GM19372 (cell line): ENCODE measurements at regions not wholly inside any gene's neighbourhood (a gene's known extent, or its start where the extent isn't known, plus 50 kb on each side); places are given as distances from the start of the nearest gene placed in this dataset.

Experiments
- ATAC-seq: cut with Tn5 transposase; IDR thresholded peaks from one replicate; pipeline ENCODE4 v1.9.1; 2021; ENCODE audit warnings: mild to moderate bottlenecking, low read depth, moderate library complexity; ENCODE audit not compliant: unreplicated experiment

- ATAC-seq, result no peak
Measured at GRCh38 chr13:95492044-95492801, 60.3 kb upstream of the CLDN10 start.

DNA sequence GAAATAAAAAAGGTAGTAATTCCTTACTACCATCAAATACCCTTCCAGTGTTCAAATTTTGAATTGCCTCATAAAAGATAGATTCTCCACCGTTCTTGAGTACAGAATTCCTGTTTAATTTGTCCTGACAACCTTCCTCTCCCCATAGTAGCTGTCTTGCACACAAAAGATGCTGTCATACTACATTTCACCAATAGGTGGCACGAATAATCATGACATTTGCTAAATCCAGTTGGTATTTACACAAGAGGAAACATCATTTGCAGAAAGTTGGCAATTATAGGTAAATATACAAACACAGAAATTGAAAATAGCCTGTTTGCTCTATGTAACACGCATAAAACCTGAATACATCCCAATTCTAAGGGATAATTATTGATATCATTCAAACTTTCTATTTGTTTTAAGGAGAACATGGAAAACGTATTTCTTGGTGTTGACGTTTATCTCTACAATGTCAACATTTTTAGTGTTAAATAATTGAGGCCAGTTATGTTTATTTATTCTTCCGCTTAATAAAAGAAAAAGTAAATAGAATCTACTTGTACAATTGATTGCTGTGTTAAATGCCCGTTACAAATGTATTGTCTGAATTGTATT lies 58.3 kb upstream of the CLDN10 start:
- peak; percentile 70 for ATAC-seq

DNA sequence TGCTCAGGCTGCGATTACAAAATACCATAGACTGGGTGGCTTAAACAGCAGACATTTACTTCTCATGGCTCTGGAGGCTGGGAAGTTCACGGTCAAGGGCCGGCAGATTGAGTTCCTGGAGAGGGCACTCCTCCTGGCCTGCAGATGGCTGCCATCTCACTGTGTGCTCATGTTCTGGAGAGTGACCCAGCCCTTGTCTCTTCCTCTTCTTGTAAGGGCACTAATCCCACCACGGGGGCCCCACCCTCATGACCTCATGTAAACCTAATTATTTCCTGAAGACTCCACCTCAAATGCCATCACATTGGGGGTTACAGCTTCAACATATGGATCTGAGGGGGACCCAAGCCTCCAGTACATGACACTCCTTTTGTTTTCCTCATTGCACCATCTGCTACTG lies 56.0 kb upstream of the CLDN10 start:
- no peak for ATAC-seq

DNA sequence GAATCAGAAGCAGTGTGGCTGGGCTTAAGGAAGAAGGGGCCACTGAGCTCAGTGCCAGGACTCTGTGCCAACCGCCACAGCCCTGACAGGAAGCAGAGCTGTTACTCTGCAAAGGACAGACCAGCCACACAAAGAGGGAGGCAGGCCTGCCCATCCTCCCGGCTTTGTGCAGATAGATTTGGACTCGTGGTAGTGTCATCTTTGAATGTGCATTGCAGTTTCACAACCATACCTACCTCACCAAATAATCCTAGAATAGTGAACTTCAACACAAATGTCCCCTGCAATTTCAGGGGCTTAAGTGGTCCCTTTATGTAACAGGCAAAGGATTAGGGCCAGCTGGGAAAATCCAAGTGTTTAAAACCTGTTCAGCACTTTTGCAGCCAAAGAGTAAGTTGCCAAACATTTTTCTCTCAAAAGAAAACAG lies 55.1 kb upstream of the CLDN10 start:
- no peak for ATAC-seq

GRCh38 chr13:95498886-95499285 lies 53.6 kb upstream of the CLDN10 start:
- no peak for ATAC-seq

GRCh38 chr13:95499811-95500712 lies 52.5 kb upstream of the CLDN10 start:
- no peak for ATAC-seq

- ATAC-seq, result no peak
Measured at GRCh38 chr13:95502216-95502615, 50.3 kb upstream of the CLDN10 start.
